Endothelial cell of umbilical vein (primary cell): ENCODE measurements at regions not wholly inside any gene's neighbourhood (a gene's known extent, or its start where the extent isn't known, plus 50 kb on each side); places are given as distances from the start of the nearest gene placed in this dataset.

ENCODE experiments used
- BruUV-seq: library from RNA; stranded (reverse); fragments of 400-500 nt; replicated peaks from 2 replicates; lab custom pipeline; 2021; lab: Mats Ljungman, UMichigan
- CTCF ChIA-PET: fragments of 300-600, 350-600 bp; sonication (Branson Sonifier 250); formaldehyde crosslinking; loops from one replicate; lab custom pipeline; 2021; ENCODE audit warnings: antibody characterized with exemption, inconsistent platforms; lab: Charles Lee
- POLR2A ChIA-PET: fragments of 300-600, 350-600 bp; sonication (Branson Sonifier 250); formaldehyde crosslinking; loops from one replicate; lab custom pipeline; 2021; ENCODE audit warnings: antibody characterized with exemption, inconsistent platforms; lab: Charles Lee
- DNase-seq: peaks from one replicate; pipeline ENCODE4 v3.0.0-alpha.2; 2011; ENCODE audit warnings: low read depth, low spot score
- FAIRE-seq: peaks from 2 replicates; lab custom pipeline; 2011; peaks lifted over from hg19 to GRCh38; lab: Jason Lieb, UNC
- H2AFZ ChIP-seq: 2 replicates; pipeline ENCODE4 v1.6.0; 2012; ENCODE audit warnings: low read depth, low read length, control low read depth, inconsistent platforms
- H3K27ac ChIP-seq: 2 replicates; pipeline ENCODE4 v1.5.1; 2011; ENCODE audit warnings: low read depth, mild to moderate bottlenecking, control low read depth, low read length, moderate library complexity; ENCODE audit not compliant: insufficient read depth
- H3K27me3 ChIP-seq, 2 experiments: 2 replicates each; pipeline versions ENCODE4 v1.6.0 to v1.6.1; 2011; ENCODE audit warnings: low read length in 2 of 2, mixed read lengths in 1 of 2; ENCODE audit not compliant: control insufficient read depth in 2 of 2, insufficient read depth in 2 of 2
- H3K36me3 ChIP-seq, 2 experiments: 2 replicates in 1 of 2; 3 replicates in 1 of 2; pipeline ENCODE4 v1.5.1; 2011; ENCODE audit warnings: low read length in 2 of 2, mild to moderate bottlenecking in 1 of 2, moderate library complexity in 1 of 2; ENCODE audit not compliant: control insufficient read depth in 2 of 2, insufficient read depth in 2 of 2; ENCODE audit errors: extremely low read depth in 1 of 2
- H3K4me1 ChIP-seq: 3 replicates; pipeline ENCODE4 v1.5.1; 2011; ENCODE audit warnings: mild to moderate bottlenecking, low read length; ENCODE audit not compliant: control insufficient read depth, insufficient read depth; ENCODE audit errors: extremely low read depth
- H3K4me2 ChIP-seq: 2 replicates; pipeline ENCODE4 v1.6.1; 2011; ENCODE audit warnings: low read length, control low read depth, mixed read lengths; ENCODE audit not compliant: insufficient read depth
- H3K4me3 ChIP-seq, 3 experiments: fragments of 200-600 bp in 1 of 3; sonication (generic), shearing (Covaris generic) in 1 of 3; replicated peaks in 1 of 3; 2 replicates each; pipeline ENCODE4 v1.5.1; 2011 to 2016; ENCODE audit warnings: control low read depth in 3 of 3, low read length in 3 of 3, mild to moderate bottlenecking in 2 of 3, inconsistent platforms in 1 of 3, low read depth in 1 of 3, moderate library complexity in 1 of 3; ENCODE audit not compliant: insufficient read depth in 1 of 3
- H3K79me2 ChIP-seq: 2 replicates; pipeline ENCODE4 v1.6.0; 2012; ENCODE audit warnings: low read length, inconsistent platforms; ENCODE audit not compliant: control insufficient read depth, insufficient read depth
- H3K9ac ChIP-seq: replicated peaks from 2 replicates; pipeline ENCODE3; 2011; ENCODE audit warnings: low read length, control low read depth; ENCODE audit not compliant: insufficient read depth; ENCODE audit errors: extremely low read depth
- H3K9me1 ChIP-seq: replicated peaks from 3 replicates; pipeline ENCODE4 v1.6.0; 2011; ENCODE audit warnings: mild to moderate bottlenecking, low read length; ENCODE audit not compliant: control insufficient read depth, insufficient read depth; ENCODE audit errors: extremely low read depth
- H3K9me3 ChIP-seq: replicated peaks from 2 replicates; pipeline ENCODE4 v1.5.1; 2012; ENCODE audit warnings: low read length, inconsistent platforms; ENCODE audit not compliant: control insufficient read depth, insufficient read depth
- H4K20me1 ChIP-seq: replicated peaks from 2 replicates; pipeline ENCODE3; 2011; ENCODE audit warnings: mild to moderate bottlenecking, low read length; ENCODE audit not compliant: control insufficient read depth, insufficient read depth; ENCODE audit errors: extremely low read depth
- EZH2 ChIP-seq: IDR thresholded peaks from 2 replicates; pipeline ENCODE4 v1.6.1; 2012; ENCODE audit warnings: borderline replicate concordance, low read depth, mild to moderate bottlenecking, moderate library complexity, low read length, inconsistent platforms; ENCODE audit not compliant: severe bottlenecking
- FOS ChIP-seq: IDR thresholded peaks from 2 replicates; pipeline ENCODE4 v1.6.1; 2011; ENCODE audit warnings: mild to moderate bottlenecking, low read length, moderate library complexity, borderline replicate concordance; ENCODE audit not compliant: insufficient read depth
- GATA2 ChIP-seq: IDR thresholded peaks from 2 replicates; pipeline ENCODE4 v1.7.0; 2011; ENCODE audit warnings: low read depth, mild to moderate bottlenecking, moderate library complexity, mixed read lengths, low read length; ENCODE audit not compliant: insufficient read length, insufficient read depth
- JUN ChIP-seq: IDR thresholded peaks from 2 replicates; pipeline ENCODE4 v1.6.1; 2011; ENCODE audit warnings: borderline replicate concordance, low read depth; ENCODE audit not compliant: insufficient read length, insufficient read depth
- MYC ChIP-seq: IDR thresholded peaks from one replicate; pipeline ENCODE4 v1.6.1; 2011; ENCODE audit warnings: mild to moderate bottlenecking, low read depth, low read length
- POLR2A ChIP-seq: IDR thresholded peaks from 2 replicates; pipeline ENCODE4 v1.6.1; 2012; ENCODE audit warnings: low read depth, mild to moderate bottlenecking, control low read depth, low read length
- POLR2AphosphoS5 ChIP-seq: IDR thresholded peaks from 2 replicates; pipeline ENCODE4 v1.6.1; 2012; ENCODE audit warnings: low read depth, mild to moderate bottlenecking, control low read depth, low read length, moderate library complexity; ENCODE audit not compliant: insufficient read depth
- dilution Hi-C: fragments of 300-500 bp; cut with MboI; formaldehyde crosslinking; loops from one replicate; pipeline ENCODE4 v1.15.0; 2019; ENCODE audit warnings: low sequenced_read_pairs; ENCODE audit not compliant: extremely low pct_ligation_motif_present
- intact Hi-C: fragments of 100-400 bp; cut with micrococcal nuclease; formaldehyde crosslinking; loops from one replicate; pipeline ENCODE4 v1.10.0; 2022
- TF ChIP-seq, protein P1 (sequence below), 2 donors: IDR thresholded peaks; 1 replicate in 1 of 2; 2 replicates in 1 of 2; pipeline ENCODE4 v1.5.1; 2011; ENCODE audit warnings: low read length in 2 of 2, mild to moderate bottlenecking in 2 of 2, moderate library complexity in 2 of 2, control low read depth in 1 of 2, inconsistent platforms in 1 of 2, low read depth in 1 of 2; ENCODE audit not compliant: insufficient read depth in 1 of 2; ENCODE audit errors: extremely low read depth in 1 of 2
- TF ChIP-seq, protein P2 (sequence below): IDR thresholded peaks from 2 replicates; pipeline ENCODE4 v1.6.1; 2011; ENCODE audit not compliant: insufficient read depth, insufficient read length

DNA sequence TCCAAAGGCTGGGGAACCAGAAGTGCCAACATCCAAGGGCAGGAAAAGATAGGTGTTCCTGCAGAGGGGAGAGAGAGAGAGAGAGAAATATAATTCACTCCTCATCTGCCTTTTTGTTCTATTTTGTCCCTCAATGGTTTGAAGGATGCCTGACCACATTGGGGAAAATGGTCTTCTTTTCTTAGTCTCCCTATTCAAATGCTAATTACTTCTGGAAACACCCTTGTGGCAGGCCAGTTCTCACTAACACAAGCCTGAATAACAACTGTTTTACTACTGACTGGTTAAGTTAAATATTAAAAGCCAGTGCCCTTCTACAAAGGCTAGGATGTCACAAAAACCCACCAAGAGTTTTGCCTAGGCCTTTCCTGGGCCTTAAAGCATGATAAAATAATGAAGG is 425.4 kb upstream of the HTR1E start:
- Histone ChIP-seq H3K9me3 (peaks cover 1% of the 10 kb centered on the region), H3K4me3 (no peak overlapping the region), H2AFZ (no peak overlapping the region), H3K36me3 (no peaks in the 10 kb centered on the region), H3K9me1 (no peaks in the 10 kb centered on the region), H3K27me3 (no peaks in the 10 kb centered on the region), H3K79me2 (no peaks in the 10 kb centered on the region), H3K9ac (no peak overlapping the region), H3K4me2 (no peak overlapping the region), H3K4me1 (no peaks in the 10 kb centered on the region), H3K27ac (no peak overlapping the region), H4K20me1 (no peaks in the 10 kb centered on the region)
- DNase-seq: no peak
- ChIA-PET CTCF (no interaction called here), POLR2A (no interaction called here)
- dilution Hi-C loops (no loop called here), intact Hi-C loops (no loop called here)
- no TSS peak for BruUV-seq
- TF ChIP-seq JUN: no peak
- no peak for TF ChIP-seq POLR2A
- no peak for TF ChIP-seq POLR2AphosphoS5
- no peak for TF ChIP-seq MYC
- TF ChIP-seq FOS: no peak
- TF ChIP-seq GATA2: no peak
- TF ChIP-seq, protein P1, sequence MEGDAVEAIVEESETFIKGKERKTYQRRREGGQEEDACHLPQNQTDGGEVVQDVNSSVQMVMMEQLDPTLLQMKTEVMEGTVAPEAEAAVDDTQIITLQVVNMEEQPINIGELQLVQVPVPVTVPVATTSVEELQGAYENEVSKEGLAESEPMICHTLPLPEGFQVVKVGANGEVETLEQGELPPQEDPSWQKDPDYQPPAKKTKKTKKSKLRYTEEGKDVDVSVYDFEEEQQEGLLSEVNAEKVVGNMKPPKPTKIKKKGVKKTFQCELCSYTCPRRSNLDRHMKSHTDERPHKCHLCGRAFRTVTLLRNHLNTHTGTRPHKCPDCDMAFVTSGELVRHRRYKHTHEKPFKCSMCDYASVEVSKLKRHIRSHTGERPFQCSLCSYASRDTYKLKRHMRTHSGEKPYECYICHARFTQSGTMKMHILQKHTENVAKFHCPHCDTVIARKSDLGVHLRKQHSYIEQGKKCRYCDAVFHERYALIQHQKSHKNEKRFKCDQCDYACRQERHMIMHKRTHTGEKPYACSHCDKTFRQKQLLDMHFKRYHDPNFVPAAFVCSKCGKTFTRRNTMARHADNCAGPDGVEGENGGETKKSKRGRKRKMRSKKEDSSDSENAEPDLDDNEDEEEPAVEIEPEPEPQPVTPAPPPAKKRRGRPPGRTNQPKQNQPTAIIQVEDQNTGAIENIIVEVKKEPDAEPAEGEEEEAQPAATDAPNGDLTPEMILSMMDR (IDR thresholded peaks at IDR 0.05; ENCODE audit: extremely low read depth in 1 of 2, insufficient read depth in 1 of 2, low read depth in 1 of 2, low read length in 2 of 2): no peak
- TF ChIP-seq, protein P2, sequence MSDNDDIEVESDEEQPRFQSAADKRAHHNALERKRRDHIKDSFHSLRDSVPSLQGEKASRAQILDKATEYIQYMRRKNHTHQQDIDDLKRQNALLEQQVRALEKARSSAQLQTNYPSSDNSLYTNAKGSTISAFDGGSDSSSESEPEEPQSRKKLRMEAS: no peak
- no peak for TF ChIP-seq EZH2
- FAIRE-seq: no peak
